HEK293 (cell line): ENCODE measurements at regions not wholly inside any gene's neighbourhood (a gene's known extent, or its start where the extent isn't known, plus 50 kb on each side); places are given as distances from the start of the nearest gene placed in this dataset.

ENCODE experiments used
- CTCF ChIA-PET: fragments of 350-600 bp; formaldehyde crosslinking; extraction: SDS; loops from one replicate; lab custom pipeline; 2021; ENCODE audit warnings: antibody characterized with exemption; lab: Yijun Ruan, JAX
- POLR2A ChIA-PET: fragments of 300-600 bp; formaldehyde crosslinking; extraction: SDS; loops from one replicate; lab custom pipeline; 2020; ENCODE audit warnings: antibody characterized with exemption, inconsistent platforms; lab: Yijun Ruan, JAX
- H3K27ac ChIP-seq: fragments of 200-500 bp; sonication (Bioruptor generic); 2 replicates; pipeline ENCODE4 v1.5.1; 2014; ENCODE audit warnings: low read depth, low read length, control low read depth, inconsistent platforms; ENCODE audit errors: extremely low read depth
- H3K36me3 ChIP-seq, 2 experiments: fragments of 200-500 bp in 1 of 2; sonication (Bioruptor generic) in 1 of 2; 1 replicate in 1 of 2; 2 replicates in 1 of 2; pipeline ENCODE4 v1.5.1; 2014 to 2017; ENCODE audit warnings: inconsistent platforms in 2 of 2, low read length in 2 of 2; ENCODE audit not compliant: control insufficient read depth in 2 of 2, insufficient read depth in 1 of 2
- H3K4me1 ChIP-seq: fragments of 200-500 bp; sonication (Bioruptor generic); 2 replicates; pipeline ENCODE4 v1.5.1; 2014; ENCODE audit warnings: mild to moderate bottlenecking, low read length, inconsistent platforms; ENCODE audit not compliant: control insufficient read depth, insufficient read depth
- H3K4me3 ChIP-seq: 2 replicates; pipeline ENCODE4 v1.5.1; 2011; ENCODE audit warnings: low read depth, mild to moderate bottlenecking, control low read depth, low read length, moderate library complexity
- H3K9me3 ChIP-seq: fragments of 200-500 bp; sonication (Bioruptor generic); 2 replicates; pipeline ENCODE4 v1.5.1; 2014; ENCODE audit warnings: low read depth, low read length, inconsistent platforms; ENCODE audit not compliant: control insufficient read depth, insufficient read depth
- EGR2 ChIP-seq: fragments of 450-650 bp; formaldehyde crosslinking; IDR thresholded peaks from 2 replicates; pipeline ENCODE4 v1.5.1; 2016; ENCODE audit warnings: low read depth, missing biosample characterization, missing genetic modification characterization
- KLF10 ChIP-seq: fragments of 450-650 bp; IDR thresholded peaks from 2 replicates; pipeline ENCODE4 v1.5.1; 2018; ENCODE audit warnings: missing biosample characterization, mild to moderate bottlenecking, missing genetic modification characterization
- KLF9 ChIP-seq: fragments of 450-650 bp; formaldehyde crosslinking; IDR thresholded peaks from 2 replicates; pipeline ENCODE4 v1.5.1; 2016; ENCODE audit warnings: missing biosample characterization, missing genetic modification characterization, low read depth
- MEIS1 ChIP-seq: sonication (generic); formaldehyde crosslinking; IDR thresholded peaks from 2 replicates; pipeline ENCODE4 v1.8.1; 2022; ENCODE audit warnings: missing genetic modification reagents, mild to moderate bottlenecking, borderline replicate concordance
- PBX3 ChIP-seq: sonication (generic); formaldehyde crosslinking; IDR thresholded peaks from 2 replicates; pipeline ENCODE4 v1.8.1; 2022; ENCODE audit warnings: mild to moderate bottlenecking, moderate library complexity, missing genetic modification reagents
- PRDM1 ChIP-seq: fragments of 450-650 bp; formaldehyde crosslinking; IDR thresholded peaks from 2 replicates; pipeline ENCODE4; 2016; ENCODE audit warnings: missing biosample characterization, missing genetic modification characterization
- RBAK ChIP-seq: fragments of 450-650 bp; formaldehyde crosslinking; IDR thresholded peaks from 2 replicates; pipeline ENCODE4 v1.5.1; 2016; ENCODE audit warnings: missing biosample characterization, missing genetic modification characterization
- SCRT1 ChIP-seq: fragments of 450-650 bp; formaldehyde crosslinking; IDR thresholded peaks from 2 replicates; pipeline ENCODE4 v1.5.1; 2016; ENCODE audit warnings: missing biosample characterization, missing genetic modification characterization, borderline replicate concordance
- SP7 ChIP-seq: fragments of 450-650 bp; formaldehyde crosslinking; IDR thresholded peaks from 2 replicates; pipeline ENCODE4 v1.5.1; 2016; ENCODE audit warnings: missing biosample characterization, missing genetic modification characterization
- WT1 ChIP-seq: fragments of 450-650 bp; formaldehyde crosslinking; IDR thresholded peaks from 2 replicates; pipeline ENCODE4 v1.5.1; 2016; ENCODE audit warnings: missing biosample characterization, missing genetic modification characterization
- ZBTB20 ChIP-seq: fragments of 450-650 bp; formaldehyde crosslinking; IDR thresholded peaks from 2 replicates; pipeline ENCODE4 v1.5.1; 2016; ENCODE audit warnings: missing biosample characterization, missing genetic modification characterization
- ZBTB21 ChIP-seq: fragments of 450-650 bp; formaldehyde crosslinking; IDR thresholded peaks from 2 replicates; pipeline ENCODE4 v1.5.1; 2017; ENCODE audit warnings: missing biosample characterization, missing genetic modification characterization
- ZBTB6 ChIP-seq: fragments of 450-650 bp; formaldehyde crosslinking; IDR thresholded peaks from 2 replicates; pipeline ENCODE4 v1.5.1; 2017; ENCODE audit warnings: missing biosample characterization, missing genetic modification characterization
- ZFHX2 ChIP-seq: fragments of 450-650 bp; formaldehyde crosslinking; conservative IDR thresholded peaks from 2 replicates; pipeline ENCODE4 v1.5.1; 2016; ENCODE audit warnings: missing biosample characterization, missing genetic modification characterization
- ZNF133 ChIP-seq: fragments of 450-650 bp; formaldehyde crosslinking; IDR thresholded peaks from 2 replicates; pipeline ENCODE4 v1.5.1; 2016; ENCODE audit warnings: missing biosample characterization, missing genetic modification characterization
- ZNF140 ChIP-seq: fragments of 450-650 bp; formaldehyde crosslinking; IDR thresholded peaks from 2 replicates; pipeline ENCODE4 v1.5.1; 2016; ENCODE audit warnings: missing biosample characterization, missing genetic modification characterization
- ZNF175 ChIP-seq: fragments of 450-650 bp; formaldehyde crosslinking; IDR thresholded peaks from 2 replicates; pipeline ENCODE4 v1.5.1; 2016; ENCODE audit warnings: missing biosample characterization, missing genetic modification characterization
- ZNF2 ChIP-seq: fragments of 450-650 bp; formaldehyde crosslinking; IDR thresholded peaks from 2 replicates; pipeline ENCODE4 v1.5.1; 2016; ENCODE audit warnings: missing biosample characterization, missing genetic modification characterization
- ZNF221 ChIP-seq: fragments of 450-650 bp; formaldehyde crosslinking; IDR thresholded peaks from 2 replicates; pipeline ENCODE4 v1.5.1; 2017; ENCODE audit warnings: missing biosample characterization, missing genetic modification characterization, borderline replicate concordance
- ZNF311 ChIP-seq: fragments of 450-650 bp; formaldehyde crosslinking; IDR thresholded peaks from 2 replicates; pipeline ENCODE4 v1.5.1; 2017; ENCODE audit warnings: missing biosample characterization, missing genetic modification characterization, borderline replicate concordance
- ZNF391 ChIP-seq: fragments of 450-650 bp; formaldehyde crosslinking; IDR thresholded peaks from 2 replicates; pipeline ENCODE4 v1.5.1; 2016; ENCODE audit warnings: low read depth, missing biosample characterization, missing genetic modification characterization, borderline replicate concordance
- ZNF423 ChIP-seq: fragments of 450-650 bp; formaldehyde crosslinking; IDR thresholded peaks from 2 replicates; pipeline ENCODE4 v1.5.1; 2016; ENCODE audit warnings: missing biosample characterization, missing genetic modification characterization
- ZNF426 ChIP-seq: fragments of 450-650 bp; formaldehyde crosslinking; IDR thresholded peaks from 2 replicates; pipeline ENCODE4 v1.5.1; 2017; ENCODE audit warnings: missing biosample characterization, missing genetic modification characterization, mild to moderate bottlenecking, inconsistent platforms, moderate library complexity
- ZNF433 ChIP-seq: fragments of 450-650 bp; formaldehyde crosslinking; IDR thresholded peaks from 2 replicates; pipeline ENCODE4 v1.5.1; 2016; ENCODE audit warnings: missing biosample characterization, missing genetic modification characterization, low read depth
- ZNF549 ChIP-seq: fragments of 450-650 bp; IDR thresholded peaks from 2 replicates; pipeline ENCODE4 v1.5.1; 2018; ENCODE audit warnings: missing biosample characterization, missing genetic modification characterization, mild to moderate bottlenecking, inconsistent platforms, moderate library complexity
- ZNF560 ChIP-seq: fragments of 450-650 bp; formaldehyde crosslinking; IDR thresholded peaks from 2 replicates; pipeline ENCODE4 v1.5.1; 2017; ENCODE audit warnings: missing biosample characterization, missing genetic modification characterization, borderline replicate concordance
- ZNF621 ChIP-seq: fragments of 450-650 bp; formaldehyde crosslinking; IDR thresholded peaks from 2 replicates; pipeline ENCODE4 v1.5.1; 2017; ENCODE audit warnings: missing biosample characterization, missing genetic modification characterization
- ZNF645 ChIP-seq: fragments of 450-650 bp; formaldehyde crosslinking; IDR thresholded peaks from 2 replicates; pipeline ENCODE4; 2016; ENCODE audit warnings: missing biosample characterization, missing genetic modification characterization
- ZNF658 ChIP-seq: fragments of 450-650 bp; formaldehyde crosslinking; IDR thresholded peaks from 2 replicates; pipeline ENCODE4; 2016; ENCODE audit warnings: missing biosample characterization, missing genetic modification characterization
- ZNF677 ChIP-seq: fragments of 450-650 bp; IDR thresholded peaks from 2 replicates; pipeline ENCODE4 v1.5.0; 2018; ENCODE audit warnings: missing biosample characterization, mild to moderate bottlenecking, missing genetic modification characterization, moderate library complexity
- ZNF768 ChIP-seq: fragments of 450-650 bp; formaldehyde crosslinking; IDR thresholded peaks from 2 replicates; pipeline ENCODE4 v1.5.1; 2018; ENCODE audit warnings: missing biosample characterization, mild to moderate bottlenecking, missing genetic modification characterization
- ZSCAN16 ChIP-seq: fragments of 450-650 bp; formaldehyde crosslinking; IDR thresholded peaks from 2 replicates; pipeline ENCODE4 v1.5.1; 2016; ENCODE audit warnings: missing biosample characterization, missing genetic modification characterization
- ZSCAN23 ChIP-seq: fragments of 450-650 bp; formaldehyde crosslinking; IDR thresholded peaks from 2 replicates; pipeline ENCODE4 v1.5.1; 2016; ENCODE audit warnings: missing biosample characterization, missing genetic modification characterization
- ZXDB ChIP-seq: fragments of 450-650 bp; formaldehyde crosslinking; IDR thresholded peaks from 2 replicates; pipeline ENCODE4 v1.5.1; 2016; ENCODE audit warnings: missing biosample characterization, missing genetic modification characterization

- Histone ChIP-seq H3K4me1 (no peaks in the 10 kb centered on the region), H3K4me3 (no peak overlapping the region), H3K27ac (no peak overlapping the region), H3K36me3 (no peaks in the 10 kb centered on the region), H3K9me3 (no peaks in the 10 kb centered on the region)
- ChIA-PET CTCF (interaction anchor here (0.6 kb wide), 1 partner anchor 51 kb away, joined by 3 read pairs; no protein-coding TSS in a partner anchor), POLR2A (no interaction called here)
- TF ChIP-seq ZNF133 (tag by site-specific recombination) (no peak), WT1 (tag by site-specific recombination) (no peak), KLF10 (tag by site-specific recombination) (no peak), ZSCAN16 (tag by site-specific recombination) (no peak), ZNF140 (no peak), ZNF311 (no peak), ZNF175 (tag by site-specific recombination) (no peak), SP7 (tag by site-specific recombination) (no peak)
Observed at GRCh38 chr9:7947577-7947976, 148.0 kb upstream of the DMAC1 start.

- Histone ChIP-seq H3K36me3 (no peaks in the 10 kb centered on the region), H3K4me3 (no peak overlapping the region), H3K4me1 (no peaks in the 10 kb centered on the region), H3K9me3 (no peaks in the 10 kb centered on the region), H3K27ac (no peak overlapping the region)
- TF ChIP-seq RBAK (tag by site-specific recombination) (no peak), ZNF221 (no peak), ZSCAN23 (tag by site-specific recombination) (no peak), ZNF391 (tag by site-specific recombination) (no peak), ZNF768 (no peak), ZXDB (tag by site-specific recombination) (no peak), ZBTB21 (tag by site-specific recombination) (no peak), ZNF658 (tag by site-specific recombination) (no peak), PBX3 (CRISPR knock-in tag) (no peak)
- ChIA-PET POLR2A (no interaction called here), CTCF (no interaction called here)
Observed at GRCh38 chr9:7946458-7946857, 146.9 kb upstream of the DMAC1 start.

- CTCF ChIA-PET = no interaction called here
- Histone ChIP-seq H3K4me1 (no peaks in the 10 kb centered on the region), H3K9me3 (no peaks in the 10 kb centered on the region), H3K36me3 (no peaks in the 10 kb centered on the region), H3K27ac (no peak overlapping the region), H3K4me3 (no peak overlapping the region)
- POLR2A ChIA-PET = no interaction called here
- TF ChIP-seq ZNF2 (tag by site-specific recombination) = no peak
- TF ChIP-seq EGR2 (tag by site-specific recombination) = no peak
- TF ChIP-seq ZFHX2 = no peak
- no peak for TF ChIP-seq SCRT1 (tag by site-specific recombination)
- no peak for TF ChIP-seq MEIS1 (CRISPR knock-in tag)
- no peak for TF ChIP-seq ZNF433 (tag by site-specific recombination)
- no peak for TF ChIP-seq PRDM1 (tag by site-specific recombination)
- no peak for TF ChIP-seq KLF9 (tag by site-specific recombination)
- no peak for TF ChIP-seq ZNF560 (tag by site-specific recombination)
- TF ChIP-seq ZNF426 (tag by site-specific recombination) = no peak
- TF ChIP-seq SP7 (tag by site-specific recombination) = no peak
- no peak for TF ChIP-seq ZNF645 (tag by site-specific recombination)
- no peak for TF ChIP-seq ZNF677
- TF ChIP-seq ZNF621 (tag by site-specific recombination) = no peak
- TF ChIP-seq ZBTB20 (tag by site-specific recombination) = no peak
- TF ChIP-seq ZNF549 (tag by site-specific recombination) = no peak
- TF ChIP-seq ZNF423 (tag by site-specific recombination) = no peak
- TF ChIP-seq ZBTB6 (tag by site-specific recombination) = no peak
Observed at GRCh38 chr9:7944572-7944971, 145.0 kb upstream of the DMAC1 start.
